Anterior cingulate cortex (tissue), 58 donors: ENCODE measurements at regions not wholly inside any gene's neighbourhood (a gene's known extent, or its start where the extent isn't known, plus 50 kb on each side); places are given as distances from the start of the nearest gene placed in this dataset.

ENCODE experiments used
- DNase-seq, 58 donors: peaks; one replicate each; lab custom pipeline; 2025; lab: John Stamatoyannopoulos, UW

GRCh38 chr14:54299410-54300363 lies 97.1 kb upstream of the CDKN3 start:
- DNase-seq = no peak

- DNase-seq = no peak
Measured at GRCh38 chr14:54300881-54301280, 95.9 kb upstream of the CDKN3 start.

GRCh38 chr14:54301359-54301758 lies 95.4 kb upstream of the CDKN3 start:
- DNase-seq = no peak

- no peak for DNase-seq
Measured at GRCh38 chr14:54306806-54307205, 90.0 kb upstream of the CDKN3 start.

GRCh38 chr14:54309615-54310014 lies 87.2 kb upstream of the CDKN3 start:
- no peak for DNase-seq

- DNase-seq = no peak
Measured at GRCh38 chr14:54310151-54310850, 86.5 kb upstream of the CDKN3 start.

- no peak for DNase-seq
Measured at GRCh38 chr14:54310851-54311228, 86.0 kb upstream of the CDKN3 start.

GRCh38 chr14:54312166-54312801 lies 84.5 kb upstream of the CDKN3 start:
- no peak for DNase-seq

GRCh38 chr14:54314365-54315104 lies 82.3 kb upstream of the CDKN3 start:
- no peak for DNase-seq

GRCh38 chr14:54316652-54317051 lies 80.2 kb upstream of the CDKN3 start:
- DNase-seq = no peak

GRCh38 chr14:54317391-54317790 lies 79.4 kb upstream of the CDKN3 start:
- DNase-seq = no peak

GRCh38 chr14:54322246-54322645 lies 74.6 kb upstream of the CDKN3 start:
- no peak for DNase-seq

GRCh38 chr14:54322701-54323337 lies 74.0 kb upstream of the CDKN3 start:
- DNase-seq = peak in 1 of 58 donors; percentile 12

GRCh38 chr14:54325766-54326165 lies 71.0 kb upstream of the CDKN3 start:
- DNase-seq = no peak

- DNase-seq = peak in 12 of 58 donors; percentile 7 to 45 (median 11)
Measured at GRCh38 chr14:54329082-54329695, 67.6 kb upstream of the CDKN3 start.

GRCh38 chr14:54330876-54331275 lies 65.9 kb upstream of the CDKN3 start:
- no peak for DNase-seq

- no peak for DNase-seq
Measured at GRCh38 chr14:54331516-54331915, 65.3 kb upstream of the CDKN3 start.

- DNase-seq = peak in 6 of 58 donors; percentile 11 to 64 (median 26)
Measured at GRCh38 chr14:54332490-54332889, 64.3 kb upstream of the CDKN3 start.

GRCh38 chr14:54333511-54333910 lies 63.3 kb upstream of the CDKN3 start:
- no peak for DNase-seq
